ENCODE measurements at regions not wholly inside any gene's neighbourhood (a gene's known extent, or its start where the extent isn't known, plus 50 kb on each side); places are given as distances from the start of the nearest gene placed in this dataset.
A peak's percentile ranks its signal among the peaks of the same experiment; 100 is the strongest.

DNA sequence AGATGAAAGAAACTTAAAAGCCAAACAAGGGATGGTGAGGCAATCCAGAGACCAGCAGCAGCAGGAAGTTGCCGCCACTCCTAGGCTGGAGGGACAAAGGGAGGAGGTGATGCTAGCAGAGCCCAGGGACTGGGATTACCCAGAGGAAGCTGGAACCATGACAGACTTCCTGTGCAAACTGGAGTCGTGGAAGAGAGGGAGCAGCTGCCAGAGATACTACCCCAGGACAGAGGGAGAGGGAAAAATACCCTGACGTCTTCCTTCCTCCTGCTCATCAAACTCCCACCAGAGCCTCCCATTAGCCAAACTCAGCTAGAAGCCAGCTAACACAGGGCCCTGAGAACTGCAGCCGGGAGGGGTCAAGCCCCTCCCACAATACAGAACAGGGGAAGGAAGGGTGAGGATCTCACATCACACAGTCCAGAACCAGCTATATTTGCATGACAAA, 101.2 kb upstream of the KLF3 start (continued):
- peak; percentile 23; the same call in 1 of the 2 replicates for TF ChIP-seq ETV1 (tag; conservative IDR thresholded peaks at IDR 0.05; ENCODE audit: low read depth)
- TF ChIP-seq NCOR1 (IDR thresholded peaks at IDR 0.05): no peak
- TF ChIP-seq HMGN3 (IDR thresholded peaks at IDR 0.05; ENCODE audit: borderline replicate concordance, extremely low read depth, insufficient read length, low read depth, low read length): no peak
- TF ChIP-seq ELF2 (CRISPR knock-in tag; IDR thresholded peaks at IDR 0.05): no peak
- TF ChIP-seq MAZ (CRISPR knock-in tag; conservative IDR thresholded peaks at IDR 0.05 in 1 of 2, IDR thresholded peaks at IDR 0.05 in 1 of 2): no peak
- no peak for TF ChIP-seq EP300 (IDR thresholded peaks at IDR 0.05; ENCODE audit: low read length)

- Histone ChIP-seq H3K27me3 (ENCODE audit: control insufficient read depth in 2 of 2, insufficient read depth in 2 of 2, low read length in 2 of 2) (no peaks in the 10 kb centered on the region), H3K27ac (ENCODE audit: extremely low read depth, low read depth, low read length) (no peak overlapping the region), H2AFZ (ENCODE audit: low read depth, low read length) (no peak overlapping the region), H3K4me2 (ENCODE audit: insufficient read depth, low read length) (no peak overlapping the region), H3K79me2 (ENCODE audit: control insufficient read depth, insufficient read depth, low read length) (no peaks in the 10 kb centered on the region), H4K20me1 (replicated peaks; ENCODE audit: control insufficient read depth, insufficient read depth, low read length) (no peaks in the 10 kb centered on the region), H3K9me1 (ENCODE audit: control insufficient read depth, insufficient read depth, low read length) (no peaks in the 10 kb centered on the region), H3K36me3 (ENCODE audit: control insufficient read depth, insufficient read depth, low read length) (no peaks in the 10 kb centered on the region), H3K4me1 (replicated peaks in 1 of 2; ENCODE audit: control insufficient read depth in 2 of 2, insufficient read depth in 2 of 2, low read length in 2 of 2) (peaks cover 0 to 12% of the 10 kb centered on the region in 2 experiments; a peak in 3 of 5 replicates), H3K9ac (ENCODE audit: insufficient read depth in 1 of 2, low read depth in 2 of 2, low read length in 2 of 2) (no peak overlapping the region), H3K9me3 (replicated peaks; ENCODE audit: control insufficient read depth, insufficient read depth, low read depth, low read length) (no peaks in the 10 kb centered on the region), H3K4me3 (no peak overlapping the region)
- FAIRE-seq (no peak), DNase-seq (ENCODE audit: extremely low read depth in 1 of 4, low spot score in 3 of 4) (no peak), ATAC-seq (no peak)
- CTCF ChIA-PET (ENCODE audit: low intra/inter-chr PET ratio): no interaction called here
- intact Hi-C loops (cut with micrococcal nuclease) (no loop called here), in situ Hi-C loops (cut with MboI) (no loop called here)
- 52% methylated on average over 8 of the region's 9 CpGs for WGBS (ENCODE audit: insufficient coverage, low coverage, missing lambda C conversion rate)
- no TSS peak for BruUV-seq (replicated peaks)
- TF ChIP-seq ZKSCAN1 (IDR thresholded peaks at IDR 0.05; ENCODE audit: low read depth, low read length) (no peak), RNF2 (IDR thresholded peaks at IDR 0.05) (no peak), RBM25 (IDR thresholded peaks at IDR 0.05; ENCODE audit: low read depth, low read length, severe bottlenecking) (no peak), ZNF668 (CRISPR knock-in tag; IDR thresholded peaks at IDR 0.05) (no peak), ZNF586 (CRISPR knock-in tag; conservative IDR thresholded peaks at IDR 0.05) (no peak), PHF8 (IDR thresholded peaks at IDR 0.05; ENCODE audit: borderline replicate concordance, low read length) (no peak), KAT7 (CRISPR knock-in tag; IDR thresholded peaks at IDR 0.05; ENCODE audit: borderline replicate concordance) (no peak)
- POLR2A ChIA-PET: no interaction called here
These were observed 100.1 kb upstream of the KLF3 start for GRCh38 chr4:38563707-38564495.

Measured in K562 (cell line).